Naive thymus-derived CD4-positive, alpha-beta T cell (primary cell): ENCODE measurements at regions not wholly inside any gene's neighbourhood (a gene's known extent, or its start where the extent isn't known, plus 50 kb on each side); places are given as distances from the start of the nearest gene placed in this dataset.

Experiments used
- ATAC-seq: fragments of 150-1000 bp; cut with Tn5 transposase; 2 replicates; pipeline ENCODE4 v1.10.0; 2021; ENCODE audit warnings: mild to moderate bottlenecking, moderate library complexity
- CTCF ChIA-PET: fragments of 350-600 bp; sonication (Branson Sonifier 250); formaldehyde crosslinking; loops from one replicate; lab custom pipeline; 2021; ENCODE audit warnings: antibody characterized with exemption; lab: Charles Lee
- POLR2A ChIA-PET: fragments of 350-600 bp; sonication (Branson Sonifier 250); formaldehyde crosslinking; loops from one replicate; lab custom pipeline; 2021; ENCODE audit warnings: antibody characterized with exemption, inconsistent platforms; lab: Charles Lee
- DNase-seq, 9 donors: peaks; one replicate each; pipeline versions ENCODE4 v3.0.0 to v3.0.0-alpha.2; 2020 to 2022; ENCODE audit warnings: mixed read lengths in 1 of 9
- H3K27ac ChIP-seq: one replicate; pipeline ENCODE4 v1.7.0; 2013; ENCODE audit warnings: mild to moderate bottlenecking, low read depth, low read length, moderate library complexity
- H3K27me3 ChIP-seq, 2 donors: one replicate each; pipeline ENCODE4 v1.7.0; 2013; ENCODE audit warnings: low read length in 2 of 2, mild to moderate bottlenecking in 2 of 2, moderate library complexity in 2 of 2; ENCODE audit not compliant: control insufficient read depth in 2 of 2, insufficient read depth in 2 of 2
- H3K36me3 ChIP-seq, 3 experiments: 1 replicate in 2 of 3; 2 replicates in 1 of 3; pipeline ENCODE4 v1.7.0; 2013; ENCODE audit warnings: low read length in 3 of 3, mild to moderate bottlenecking in 3 of 3, moderate library complexity in 1 of 3; ENCODE audit not compliant: insufficient read depth in 3 of 3, control insufficient read depth in 2 of 3
- H3K4me1 ChIP-seq, 2 donors: one replicate each; pipeline ENCODE4 v1.7.0; 2013; ENCODE audit warnings: low read length in 2 of 2, mild to moderate bottlenecking in 2 of 2, moderate library complexity in 1 of 2; ENCODE audit not compliant: control insufficient read depth in 2 of 2, insufficient read depth in 2 of 2
- H3K4me3 ChIP-seq: 2 replicates; pipeline ENCODE4 v1.7.0; 2013; ENCODE audit warnings: mild to moderate bottlenecking, low read length
- H3K9me3 ChIP-seq, 3 experiments: 1 replicate in 2 of 3; 2 replicates in 1 of 3; pipeline ENCODE4 v1.7.0; 2013; ENCODE audit warnings: low read length in 3 of 3; ENCODE audit not compliant: control insufficient read depth in 2 of 3
- H3K27ac Mint-ChIP-seq, 9 donors: one replicate each; pipeline ENCODE4 v1.8.0; 2020 to 2022; ENCODE audit warnings: mixed read lengths in 9 of 9, mild to moderate bottlenecking in 8 of 9, moderate library complexity in 5 of 9, inconsistent platforms in 2 of 9
- H3K27me3 Mint-ChIP-seq, 5 donors: one replicate each; pipeline ENCODE4 v1.8.0; 2021 to 2022; ENCODE audit warnings: mixed read lengths in 5 of 5, mild to moderate bottlenecking in 1 of 5
- H3K36me3 Mint-ChIP-seq, 5 donors: one replicate each; pipeline ENCODE4 v1.8.0; 2020 to 2022; ENCODE audit warnings: mixed read lengths in 5 of 5, mild to moderate bottlenecking in 3 of 5, inconsistent platforms in 1 of 5
- H3K4me1 Mint-ChIP-seq, 7 donors: one replicate each; pipeline ENCODE4 v1.8.0; 2020 to 2022; ENCODE audit warnings: mixed read lengths in 7 of 7, mild to moderate bottlenecking in 3 of 7, inconsistent platforms in 1 of 7
- H3K4me3 Mint-ChIP-seq, 10 donors: one replicate each; pipeline ENCODE4 v1.8.0; 2020 to 2022; ENCODE audit warnings: mild to moderate bottlenecking in 10 of 10, mixed read lengths in 10 of 10, moderate library complexity in 6 of 10, inconsistent platforms in 2 of 10
- H3K9me3 Mint-ChIP-seq, 11 donors: one replicate each; pipeline ENCODE4 v1.8.0; 2020 to 2022; ENCODE audit warnings: mixed read lengths in 11 of 11, mild to moderate bottlenecking in 4 of 11, inconsistent platforms in 1 of 11, moderate library complexity in 1 of 11
- intact Hi-C, 2 donors: fragments of 100-400 bp; cut with micrococcal nuclease; formaldehyde crosslinking; loops; one replicate each; pipeline ENCODE4 v1.15.1; 2023

DNA sequence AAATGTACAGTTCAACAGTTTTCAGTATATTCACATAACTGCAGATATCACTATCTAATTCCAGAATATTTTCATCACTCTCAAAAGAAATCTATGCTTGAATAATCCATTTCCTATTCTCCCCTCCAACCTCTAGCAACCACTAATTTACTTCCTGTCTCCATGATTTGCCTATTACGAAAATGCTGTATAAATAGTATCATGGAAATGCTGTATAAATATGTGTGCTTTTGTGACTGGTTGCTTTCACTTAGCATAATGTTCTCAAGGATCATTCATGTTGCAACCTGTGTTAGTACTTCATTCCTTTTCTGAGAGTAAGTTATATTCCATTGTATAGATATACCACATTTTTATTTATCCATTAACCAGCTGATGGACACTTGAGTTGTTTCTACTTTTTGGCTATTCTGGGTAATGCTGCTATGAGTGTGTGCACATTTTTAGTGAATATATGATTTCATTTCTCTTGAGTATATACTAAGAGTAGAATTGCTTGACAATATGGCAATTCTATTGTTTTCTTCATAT lies 115.6 kb downstream of the TNFSF18 start:
- H3K4me3 Mint-ChIP-seq, result no peak overlapping the region
- no peak overlapping the region for H3K27ac Mint-ChIP-seq
- H3K36me3 Mint-ChIP-seq, result peaks cover 0 to 4% (median 0%) of the 10 kb centered on the region in 5 donors
- Histone ChIP-seq H3K27me3 (no peaks in the 10 kb centered on the region), H3K4me3 (no peak overlapping the region), H3K27ac (no peak overlapping the region), H3K36me3 (no peaks in the 10 kb centered on the region), H3K4me1 (no peaks in the 10 kb centered on the region), H3K9me3 (no peaks in the 10 kb centered on the region)
- ChIA-PET POLR2A (no interaction called here), CTCF (no interaction called here)
- no peak for DNase-seq
- no peak for ATAC-seq
- peaks cover 4 to 20% (median 6%) of the 10 kb centered on the region in 7 donors for H3K4me1 Mint-ChIP-seq
- peaks cover 0 to 4% (median 0%) of the 10 kb centered on the region in 11 donors for H3K9me3 Mint-ChIP-seq
- intact Hi-C loops, result no loop called here
- peaks cover 0 to 6% (median 0%) of the 10 kb centered on the region in 5 donors for H3K27me3 Mint-ChIP-seq

DNA sequence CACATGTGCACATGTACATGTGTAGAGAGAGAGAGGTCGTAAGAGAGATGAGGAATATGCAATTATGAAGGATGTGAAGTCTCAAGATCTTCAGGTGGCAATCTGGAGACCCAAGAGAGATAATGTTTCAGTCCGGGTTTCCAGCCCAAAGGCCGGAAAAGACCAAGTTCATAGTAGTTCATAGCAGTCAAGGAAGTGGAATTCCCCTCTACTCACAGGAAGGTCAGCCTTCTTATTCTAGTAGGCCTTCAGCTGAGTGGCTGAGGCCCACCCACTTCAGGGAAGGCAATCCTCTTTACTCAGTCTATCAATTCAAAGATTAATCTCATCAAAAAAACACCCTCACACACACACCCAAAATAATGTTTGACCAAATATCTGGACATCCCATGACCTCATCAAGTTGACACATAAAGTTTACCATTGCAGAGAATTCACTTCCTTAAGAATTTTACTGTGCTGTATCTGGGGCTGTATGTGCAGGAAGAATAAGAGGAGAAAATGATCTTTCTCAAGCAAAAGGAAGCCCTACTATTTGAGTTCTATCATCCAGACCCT lies 114.6 kb downstream of the TNFSF18 start:
- Histone ChIP-seq H3K4me3 (no peak overlapping the region), H3K27me3 (no peaks in the 10 kb centered on the region), H3K4me1 (no peaks in the 10 kb centered on the region), H3K36me3 (no peaks in the 10 kb centered on the region), H3K9me3 (no peaks in the 10 kb centered on the region), H3K27ac (no peak overlapping the region)
- ATAC-seq (no peak), DNase-seq (no peak)
- H3K4me3 Mint-ChIP-seq, result no peak overlapping the region
- peaks cover 4 to 20% (median 6%) of the 10 kb centered on the region in 7 donors for H3K4me1 Mint-ChIP-seq
- intact Hi-C loops, result no loop called here
- peaks cover 0 to 4% (median 0%) of the 10 kb centered on the region in 5 donors for H3K27me3 Mint-ChIP-seq
- ChIA-PET CTCF (no interaction called here), POLR2A (no interaction called here)
- peaks cover 0 to 4% (median 0%) of the 10 kb centered on the region in 11 donors for H3K9me3 Mint-ChIP-seq
- peaks cover 0 to 4% (median 0%) of the 10 kb centered on the region in 5 donors for H3K36me3 Mint-ChIP-seq
- no peak overlapping the region for H3K27ac Mint-ChIP-seq

GRCh38 chr1:172938681-172939080 lies 112.1 kb downstream of the TNFSF18 start:
- no peak overlapping the region for H3K4me3 ChIP-seq
- Mint-ChIP-seq H3K4me1 (peaks cover 2 to 13% (median 5%) of the 10 kb centered on the region in 7 donors), H3K4me3 (no peak overlapping the region), H3K36me3 (peaks cover 0 to 4% (median 0%) of the 10 kb centered on the region in 5 donors), H3K27ac (no peak overlapping the region), H3K27me3 (peaks cover 0 to 4% (median 0%) of the 10 kb centered on the region in 5 donors), H3K9me3 (peaks cover 0 to 10% (median 1%) of the 10 kb centered on the region in 11 donors)
- H3K9me3 ChIP-seq, result no peaks in the 10 kb centered on the region
- H3K27ac ChIP-seq, result no peak overlapping the region
- CTCF ChIA-PET, result no interaction called here
- intact Hi-C loops, result no loop called here
- H3K4me1 ChIP-seq, result no peaks in the 10 kb centered on the region
- ATAC-seq, result no peak
- H3K36me3 ChIP-seq, result no peaks in the 10 kb centered on the region
- DNase-seq, result no peak
- no peaks in the 10 kb centered on the region for H3K27me3 ChIP-seq
- POLR2A ChIA-PET, result no interaction called here

DNA sequence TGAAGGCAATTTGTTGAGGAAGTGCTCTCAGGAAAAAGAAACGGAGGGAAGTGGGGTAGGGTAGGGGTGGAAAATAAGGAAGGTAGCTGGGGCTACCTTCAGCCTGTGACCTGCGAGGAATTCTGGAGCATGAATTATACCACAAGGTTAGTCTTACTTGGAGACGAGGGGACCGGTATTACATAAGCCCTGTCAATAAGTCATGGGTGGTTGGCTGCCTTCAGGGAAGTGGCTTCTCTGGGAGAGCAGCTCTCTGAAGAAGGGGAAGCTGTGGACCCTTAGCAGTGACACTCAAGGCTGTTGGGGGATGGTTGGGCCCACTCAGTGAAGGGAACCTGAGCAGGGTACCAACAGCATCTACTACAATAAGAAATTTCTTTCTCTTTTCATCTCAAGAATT lies 111.3 kb downstream of the TNFSF18 start:
- Histone ChIP-seq H3K9me3 (no peaks in the 10 kb centered on the region), H3K36me3 (no peaks in the 10 kb centered on the region), H3K4me1 (no peaks in the 10 kb centered on the region), H3K27me3 (no peaks in the 10 kb centered on the region), H3K27ac (no peak overlapping the region), H3K4me3 (no peak overlapping the region)
- POLR2A ChIA-PET, result no interaction called here
- Mint-ChIP-seq H3K4me3 (no peak overlapping the region), H3K27me3 (peaks cover 0 to 6% (median 0%) of the 10 kb centered on the region in 5 donors), H3K4me1 (peaks cover 0 to 6% (median 0%) of the 10 kb centered on the region in 7 donors), H3K36me3 (no peaks in the 10 kb centered on the region), H3K27ac (peak overlapping the region in 2 of 9 donors; percentile 12 to 20), H3K9me3 (peaks cover 0 to 12% (median 1%) of the 10 kb centered on the region in 11 donors)
- ATAC-seq (no peak), DNase-seq (no peak)
- intact Hi-C loops, result no loop called here
- CTCF ChIA-PET, result no interaction called here

- Mint-ChIP-seq H3K4me1 (no peaks in the 10 kb centered on the region), H3K9me3 (peaks cover 0 to 8% (median 1%) of the 10 kb centered on the region in 11 donors), H3K36me3 (no peaks in the 10 kb centered on the region), H3K27ac (no peak overlapping the region), H3K4me3 (no peak overlapping the region), H3K27me3 (peaks cover 0 to 7% (median 0%) of the 10 kb centered on the region in 5 donors)
- intact Hi-C loops, result loop anchor here in 1 of 2 donors (5.0 kb wide), 1 partner anchor 163 kb away; no protein-coding TSS in a partner anchor
- Histone ChIP-seq H3K4me1 (no peaks in the 10 kb centered on the region), H3K27ac (no peak overlapping the region), H3K27me3 (no peaks in the 10 kb centered on the region), H3K4me3 (no peak overlapping the region), H3K9me3 (no peaks in the 10 kb centered on the region), H3K36me3 (no peaks in the 10 kb centered on the region)
- CTCF ChIA-PET, result interaction anchor here (0.8 kb wide), 1 partner anchor 1139 kb away, joined by 3 read pairs; no protein-coding TSS in a partner anchor
- DNase-seq (no peak), ATAC-seq (no peak)
- POLR2A ChIA-PET, result no interaction called here
Observed at GRCh38 chr1:172940174-172940855, 110.4 kb downstream of the TNFSF18 start.

DNA sequence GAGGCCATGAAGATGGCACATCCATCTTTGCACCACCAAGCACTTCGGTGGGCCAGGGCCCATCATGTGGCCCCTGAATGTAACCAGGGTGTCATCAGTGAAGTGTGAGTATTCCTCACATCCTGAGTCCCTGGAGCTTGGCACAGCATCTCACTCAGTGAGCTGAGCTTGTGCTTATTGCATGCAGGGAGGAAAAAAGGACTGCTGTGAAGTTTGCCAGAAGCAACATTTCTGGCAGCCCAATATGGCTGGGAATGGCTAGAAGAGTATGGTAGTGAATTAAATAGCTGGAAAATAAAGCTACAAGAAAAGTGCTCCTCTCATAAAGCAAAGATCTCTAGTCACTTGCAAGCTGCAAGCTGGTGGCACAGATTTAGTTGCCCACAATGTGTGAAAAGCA lies 109.3 kb downstream of the TNFSF18 start:
- Histone ChIP-seq H3K9me3 (no peaks in the 10 kb centered on the region), H3K4me1 (no peaks in the 10 kb centered on the region), H3K4me3 (no peak overlapping the region), H3K27ac (no peak overlapping the region), H3K36me3 (no peaks in the 10 kb centered on the region), H3K27me3 (no peaks in the 10 kb centered on the region)
- DNase-seq (no peak), ATAC-seq (no peak)
- H3K27ac Mint-ChIP-seq, result peak overlapping the region in 1 of 9 donors; percentile 4
- ChIA-PET POLR2A (no interaction called here), CTCF (no interaction called here)
- H3K4me1 Mint-ChIP-seq, result no peaks in the 10 kb centered on the region
- intact Hi-C loops, result loop anchor here in 1 of 2 donors (5.0 kb wide), 1 partner anchor 164 kb away; no protein-coding TSS in a partner anchor
- peaks cover 0 to 12% (median 0%) of the 10 kb centered on the region in 5 donors for H3K27me3 Mint-ChIP-seq
- peaks cover 0 to 8% (median 1%) of the 10 kb centered on the region in 11 donors for H3K9me3 Mint-ChIP-seq
- H3K36me3 Mint-ChIP-seq, result no peaks in the 10 kb centered on the region
- H3K4me3 Mint-ChIP-seq, result no peak overlapping the region
